Suprapubic skin (tissue), 4 donors: ENCODE measurements at regions not wholly inside any gene's neighbourhood (a gene's known extent, or its start where the extent isn't known, plus 50 kb on each side); places are given as distances from the start of the nearest gene placed in this dataset.

Experiments
- CTCF ChIP-seq, 2 donors: fragments of 200-600 bp in 1 of 2; fragments of 450-650 bp in 1 of 2; sonication (generic) in 1 of 2; IDR thresholded peaks; one replicate each; pipeline ENCODE4 v1.5.1; 2016 to 2019; ENCODE audit warnings: antibody characterized with exemption in 2 of 2, mild to moderate bottlenecking in 1 of 2, moderate library complexity in 1 of 2
- EP300 ChIP-seq: sonication (generic); formaldehyde crosslinking; IDR thresholded peaks from one replicate; pipeline ENCODE4 v1.6.1; 2017; ENCODE audit warnings: antibody characterized with exemption
- POLR2A ChIP-seq, 2 donors: fragments of 450-650 bp; IDR thresholded peaks; one replicate each; pipeline ENCODE4 v1.6.1; 2017; ENCODE audit warnings: antibody characterized with exemption in 2 of 2, mild to moderate bottlenecking in 2 of 2, moderate library complexity in 2 of 2
- POLR2AphosphoS5 ChIP-seq, 3 donors: sonication (generic); formaldehyde crosslinking; IDR thresholded peaks; one replicate each; pipeline ENCODE4 v1.6.1; 2017; ENCODE audit warnings: antibody characterized with exemption in 3 of 3

- TF ChIP-seq CTCF (IDR thresholded peaks at IDR 0.05): no peak
- TF ChIP-seq POLR2A (IDR thresholded peaks at IDR 0.05): no peak
- TF ChIP-seq POLR2AphosphoS5 (IDR thresholded peaks at IDR 0.05): no peak
- no peak for TF ChIP-seq EP300
Observed at GRCh38 chr7:145557805-145558204, 558.8 kb upstream of the CNTNAP2 start.
